SIG-M5 (cell line): ENCODE measurements at regions not wholly inside any gene's neighbourhood (a gene's known extent, or its start where the extent isn't known, plus 50 kb on each side); places are given as distances from the start of the nearest gene placed in this dataset.
"Not testable (repeated sequence)": the region's sequence is repeated elsewhere in the genome, so short reads cannot be mapped to it uniquely, and the experiment has no call there.

Source experiments
- DNase-seq: peaks from one replicate; lab custom pipeline; 2025; lab: John Stamatoyannopoulos, UW

- DNase-seq, result no peak
Observed at GRCh38 chr2:160803881-160804280, 310.3 kb upstream of the RBMS1 start.

- no peak for DNase-seq
Observed at GRCh38 chr2:160810406-160810805, 316.8 kb upstream of the RBMS1 start.

GRCh38 chr2:160812830-160813505, 319.4 kb upstream of the RBMS1 start:
- DNase-seq, result no peak

DNA sequence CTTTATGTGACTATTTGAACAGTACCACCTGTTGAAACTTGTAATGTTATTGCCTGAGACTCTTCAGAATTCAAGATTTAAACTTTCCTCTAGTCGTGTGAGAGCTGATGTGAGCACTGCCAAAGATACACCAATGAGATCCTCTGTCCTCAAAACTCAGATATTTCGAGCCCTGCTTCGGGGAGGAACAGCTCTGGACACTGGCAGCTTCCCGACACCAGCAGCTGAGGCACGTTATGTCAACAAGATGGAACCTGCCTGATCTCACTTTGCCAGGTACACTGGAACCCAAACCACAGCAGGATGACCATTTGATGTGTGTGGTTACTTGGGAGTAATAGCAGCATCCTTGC, 319.9 kb upstream of the RBMS1 start:
- DNase-seq, result no peak

DNA sequence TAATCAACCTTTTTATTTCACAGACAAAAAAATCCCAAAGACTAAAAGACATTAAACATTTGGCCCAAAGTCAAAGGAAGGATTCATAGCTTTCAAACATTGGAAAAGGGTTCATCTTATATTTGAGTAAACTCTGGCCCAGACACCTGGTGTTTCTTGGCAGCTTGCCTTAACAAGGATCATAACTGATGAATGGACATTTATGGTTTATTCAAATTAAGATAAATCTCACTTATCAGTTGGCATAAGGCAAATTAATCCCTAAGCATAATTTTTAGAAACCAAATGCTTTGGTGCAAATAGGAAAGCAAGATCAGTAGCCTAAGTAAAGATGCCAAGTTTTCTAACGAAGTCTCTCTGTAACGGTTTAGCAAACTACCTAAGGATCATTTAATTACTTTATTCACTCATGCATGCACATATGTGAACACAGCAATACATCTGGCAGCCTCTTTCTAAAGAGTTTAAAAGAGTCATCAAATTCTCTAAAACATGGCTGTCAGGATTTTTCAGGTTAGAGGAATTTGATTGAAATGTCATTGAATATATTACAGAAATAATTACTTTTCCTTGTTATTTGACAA, 323.4 kb upstream of the RBMS1 start:
- DNase-seq, result no peak

GRCh38 chr2:160820691-160821090, 327.1 kb upstream of the RBMS1 start:
- DNase-seq, result no peak

- no peak for DNase-seq
Observed at GRCh38 chr2:160822006-160822405, 328.4 kb upstream of the RBMS1 start.

GRCh38 chr2:160825433-160825832, 331.8 kb upstream of the RBMS1 start:
- no peak for DNase-seq

GRCh38 chr2:160826496-160826895, 332.9 kb upstream of the RBMS1 start:
- no peak for DNase-seq

DNA sequence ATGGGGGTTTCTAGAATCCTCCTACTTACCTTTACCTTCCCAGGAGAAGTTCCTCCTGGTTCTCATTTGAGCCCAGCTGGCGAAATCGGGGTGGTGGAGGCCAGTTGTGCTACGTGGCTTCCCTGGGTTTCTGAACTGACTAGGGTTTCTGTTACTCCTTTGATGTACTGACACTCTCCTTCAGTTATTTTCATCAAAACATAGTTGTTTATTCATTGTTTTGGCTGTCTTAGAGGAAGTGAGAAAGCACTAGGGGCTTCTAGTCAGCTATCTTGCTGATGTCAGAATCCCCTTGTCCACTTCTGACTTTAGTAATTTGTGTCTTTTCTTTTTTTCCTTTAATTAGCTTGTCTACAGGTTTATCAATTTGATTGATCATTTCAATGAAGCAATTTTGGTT, 332.2 kb upstream of the TANK start:
- no peak for DNase-seq

GRCh38 chr2:160832381-160832780, 327.8 kb upstream of the TANK start:
- not testable (repeated sequence) for DNase-seq

DNA sequence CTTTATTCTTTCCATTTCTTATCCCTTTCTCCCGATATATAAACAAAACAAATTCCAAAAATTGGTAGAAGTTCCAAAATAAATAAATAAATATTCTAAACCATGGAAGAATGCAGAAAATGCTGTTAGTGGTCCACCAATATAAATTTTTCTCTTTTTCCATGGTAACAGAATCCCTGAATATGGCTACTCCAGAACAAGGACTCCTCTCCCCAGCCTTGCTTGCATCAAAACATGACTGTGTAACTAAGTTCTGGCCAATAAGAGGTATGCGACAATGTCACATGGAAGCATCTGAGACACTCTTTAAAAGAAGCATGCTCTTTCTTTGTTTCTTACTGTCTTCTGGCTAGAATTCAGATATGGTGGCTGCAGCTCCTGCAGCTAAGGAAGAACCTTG, 325.1 kb upstream of the TANK start:
- no peak for DNase-seq

- DNase-seq, result no peak
Observed at GRCh38 chr2:160836755-160837154, 323.5 kb upstream of the TANK start.

GRCh38 chr2:160837416-160837815, 322.8 kb upstream of the TANK start:
- no peak for DNase-seq

DNA sequence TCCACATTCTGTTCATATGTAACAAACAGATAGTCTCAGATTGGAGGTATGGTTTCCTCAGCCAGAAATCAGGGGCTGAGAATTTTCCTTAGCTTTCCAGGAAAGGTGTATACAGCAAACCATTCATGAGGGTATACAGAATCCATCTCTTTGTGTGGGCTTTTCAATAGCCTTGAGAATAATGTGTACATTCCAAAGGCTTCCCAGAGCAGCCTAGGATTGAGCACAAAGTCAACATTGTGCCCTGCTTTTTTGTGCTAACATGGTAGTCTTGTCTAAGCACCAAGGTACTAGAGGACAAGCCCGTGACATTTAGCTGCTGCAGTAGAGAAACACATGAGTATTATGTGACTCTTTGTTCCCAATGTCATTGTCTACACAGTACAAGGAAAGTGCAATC, 322.1 kb upstream of the TANK start:
- DNase-seq, result no peak

DNA sequence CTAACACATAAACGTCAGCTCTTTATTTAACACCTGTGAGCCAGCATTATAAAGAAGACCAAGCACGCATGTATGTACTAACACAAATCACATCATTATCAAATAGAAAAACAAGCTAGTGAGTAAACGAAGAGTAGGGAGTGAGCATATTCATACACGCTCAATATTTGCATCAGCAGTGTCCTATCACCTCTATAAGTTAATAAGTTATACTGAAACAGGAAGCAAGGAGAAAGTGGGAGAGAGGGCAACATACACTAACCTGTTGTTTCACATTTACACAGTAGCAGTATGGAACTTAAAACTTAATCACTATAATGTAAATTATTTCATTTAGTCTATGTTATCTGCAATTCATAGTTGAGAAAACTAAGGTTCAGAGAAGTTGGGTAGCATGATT, 321.5 kb upstream of the TANK start:
- DNase-seq, result no peak

- DNase-seq, result no peak
Observed at GRCh38 chr2:160842286-160842685, 317.9 kb upstream of the TANK start.

GRCh38 chr2:160859096-160859495, 301.1 kb upstream of the TANK start:
- no peak for DNase-seq

DNA sequence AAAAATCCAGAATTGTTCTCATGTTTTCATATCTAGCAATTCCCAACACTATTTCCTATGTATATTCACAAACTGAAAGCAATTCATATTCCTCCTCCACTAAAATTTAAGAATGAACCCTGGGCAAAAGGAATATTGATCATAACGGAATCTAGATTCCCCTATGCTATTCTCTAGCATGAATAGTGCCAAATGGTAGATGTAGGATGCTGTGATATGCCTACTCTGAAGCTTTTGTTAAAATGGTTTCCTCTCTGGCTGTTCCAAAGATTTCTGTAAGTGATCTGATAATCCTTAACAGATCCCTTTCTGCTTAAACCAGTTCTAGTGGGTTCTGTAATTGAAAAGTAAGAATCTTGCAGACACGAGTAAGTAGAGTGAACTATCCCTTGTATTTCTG, 298.0 kb upstream of the TANK start:
- no peak for DNase-seq

GRCh38 chr2:160868891-160869290, 291.3 kb upstream of the TANK start:
- DNase-seq, result no peak

DNA sequence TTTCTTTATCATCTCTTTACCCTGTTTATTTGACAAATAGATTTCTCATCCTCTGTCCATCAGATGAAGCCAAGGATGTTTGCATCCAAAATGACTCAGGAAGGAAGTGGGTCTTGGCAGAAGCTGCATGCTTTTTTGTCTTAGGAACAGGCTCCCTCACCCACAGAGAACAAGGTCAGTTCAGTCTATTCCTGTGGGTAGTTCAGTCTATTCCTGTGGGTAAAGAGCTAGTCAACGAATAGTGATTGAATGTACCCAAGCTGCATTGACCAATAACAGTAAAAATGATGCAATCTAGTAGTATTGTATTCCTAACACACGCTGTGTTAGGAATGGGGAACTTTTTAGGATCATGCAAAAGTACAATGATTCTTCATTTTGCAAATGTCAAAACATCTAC, 290.8 kb upstream of the TANK start:
- no peak for DNase-seq

DNA sequence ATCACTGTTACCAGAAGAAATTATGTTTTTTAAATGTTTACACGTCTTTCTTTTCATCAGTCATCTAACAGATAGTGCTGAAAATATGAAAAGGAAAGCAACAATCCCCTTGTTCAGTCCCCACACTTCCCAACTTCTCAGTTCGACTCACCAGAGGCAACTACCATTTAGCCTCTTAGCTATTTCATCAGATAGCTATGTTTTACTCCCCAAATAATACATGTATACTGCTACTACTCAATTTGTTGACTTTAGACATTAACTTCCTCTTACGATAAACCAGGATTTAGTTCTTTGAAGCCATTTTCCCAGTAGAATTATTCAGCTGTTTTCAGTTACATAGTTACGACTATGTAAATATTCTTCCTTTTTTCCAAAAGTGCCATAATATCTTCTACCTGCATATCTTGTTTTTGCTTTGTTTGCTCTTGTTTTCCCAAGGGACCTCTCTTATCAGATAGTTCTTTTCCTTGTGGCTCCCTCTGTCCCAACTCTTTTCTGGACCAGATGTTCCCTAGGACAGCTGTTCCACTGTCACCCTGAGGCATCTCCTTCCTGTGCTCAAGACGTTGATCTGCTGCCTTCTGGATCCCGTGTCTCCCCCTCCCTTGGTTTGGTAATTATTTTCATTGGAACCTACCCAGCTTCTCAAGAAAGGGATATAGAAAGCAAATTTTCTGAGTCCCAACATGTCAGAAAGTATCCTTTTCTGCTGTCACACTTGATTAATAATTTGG, 289.3 kb upstream of the TANK start:
- no peak for DNase-seq

DNA sequence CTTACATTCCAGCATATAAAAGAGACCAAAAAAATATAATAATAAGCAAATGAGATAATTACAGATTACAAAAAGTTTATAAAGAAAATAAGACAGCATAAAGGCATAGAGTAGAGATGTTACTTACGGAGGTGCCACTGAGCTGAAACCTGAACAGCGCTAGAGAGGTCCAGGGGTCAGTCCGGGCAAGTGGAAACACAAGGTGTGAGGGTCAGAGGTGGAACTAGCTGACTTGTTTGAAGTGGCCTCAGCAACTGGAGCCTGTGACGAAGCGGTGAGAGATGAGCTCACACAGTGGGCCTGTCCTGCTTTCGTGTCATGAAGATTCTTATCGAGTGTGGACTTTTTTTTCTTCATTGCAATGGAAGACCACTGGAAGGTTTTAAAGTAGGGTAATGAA, 288.3 kb upstream of the TANK start:
- DNase-seq, result no peak

GRCh38 chr2:160876029-160876428, 284.2 kb upstream of the TANK start:
- no peak for DNase-seq
